K562 (cell line): ENCODE measurements at regions not wholly inside any gene's neighbourhood (a gene's known extent, or its start where the extent isn't known, plus 50 kb on each side); places are given as distances from the start of the nearest gene placed in this dataset.

Experiments
- ATAC-seq: fragments of 200-7000 bp; cut with Tn5 transposase; 3 replicates; pipeline ENCODE4 v1.9.1; 2020; ENCODE audit warnings: moderate library complexity
- BruUV-seq: library from RNA; stranded (reverse); fragments of 400-500 nt; replicated peaks from 2 replicates; lab custom pipeline; 2021; lab: Mats Ljungman, UMichigan
- CTCF ChIA-PET: fragments of 300-600 bp; formaldehyde crosslinking; extraction: SDS; loops from one replicate; lab custom pipeline; 2021; ENCODE audit warnings: low intra/inter-chr PET ratio; lab: Yijun Ruan, JAX
- POLR2A ChIA-PET: fragments of 300-600, 350-650 bp; sonication (Branson Sonifier 250); formaldehyde crosslinking; extraction: SDS; loops from one replicate; lab custom pipeline; 2021; ENCODE audit warnings: antibody characterized with exemption, inconsistent platforms; lab: Yijun Ruan, JAX
- DNase-seq, 4 experiments: peaks; one replicate each; pipeline versions ENCODE4 v3.0.0 to v3.0.0-alpha.2; 2011 to 2018; ENCODE audit warnings: low spot score in 3 of 4, mixed read lengths in 3 of 4; ENCODE audit errors: extremely low read depth in 1 of 4
- FAIRE-seq: peaks from 2 replicates; lab custom pipeline; 2011; peaks lifted over from hg19 to GRCh38; lab: Jason Lieb, UNC
- H2AFZ ChIP-seq: 2 replicates; pipeline ENCODE4 v1.6.0; 2011; ENCODE audit warnings: low read depth, low read length, control low read depth, inconsistent platforms
- H3K27ac ChIP-seq: fragments of 200-600 bp; 3 replicates; pipeline ENCODE4 v1.8.0; 2011; ENCODE audit warnings: low read depth, mild to moderate bottlenecking, control low read depth, inconsistent platforms, low read length, moderate library complexity, mixed read lengths; ENCODE audit errors: extremely low read depth
- H3K27me3 ChIP-seq, 2 experiments: fragments of 300-600 bp in 1 of 2; 2 replicates in 1 of 2; 3 replicates in 1 of 2; pipeline versions ENCODE4 v1.6.0 to v1.8.0; 2011; ENCODE audit warnings: inconsistent platforms in 2 of 2, low read length in 2 of 2, mild to moderate bottlenecking in 1 of 2, mixed read lengths in 1 of 2, moderate library complexity in 1 of 2; ENCODE audit not compliant: control insufficient read depth in 2 of 2, insufficient read depth in 2 of 2
- H3K36me3 ChIP-seq: fragments of 300-600 bp; 3 replicates; pipeline ENCODE4 v1.8.0; 2011; ENCODE audit warnings: mild to moderate bottlenecking, low read length, inconsistent platforms; ENCODE audit not compliant: control insufficient read depth, insufficient read depth
- H3K4me1 ChIP-seq, 2 experiments: fragments of 200-600 bp in 1 of 2; replicated peaks in 1 of 2; 2 replicates in 1 of 2; 3 replicates in 1 of 2; pipeline versions ENCODE4 v1.5.1 to v1.8.0; 2011; ENCODE audit warnings: inconsistent platforms in 2 of 2, low read length in 2 of 2, mild to moderate bottlenecking in 1 of 2, mixed read lengths in 1 of 2, moderate library complexity in 1 of 2; ENCODE audit not compliant: control insufficient read depth in 2 of 2, insufficient read depth in 2 of 2
- H3K4me2 ChIP-seq: 2 replicates; pipeline ENCODE4 v1.6.1; 2011; ENCODE audit warnings: low read length, control low read depth, inconsistent platforms, mixed read lengths; ENCODE audit not compliant: insufficient read depth
- H3K4me3 ChIP-seq: fragments of 200-600 bp; sonication (generic), shearing (Covaris generic); 2 replicates; pipeline ENCODE4 v1.5.1; 2016; ENCODE audit warnings: control low read depth, inconsistent platforms
- H3K79me2 ChIP-seq: fragments of 200-600 bp; 3 replicates; pipeline ENCODE4 v1.8.0; 2011; ENCODE audit warnings: low read length, inconsistent platforms; ENCODE audit not compliant: control insufficient read depth, insufficient read depth
- H3K9ac ChIP-seq, 2 experiments: 2 replicates each; pipeline versions ENCODE4 v1.6.0 to v1.6.1; 2011; ENCODE audit warnings: low read depth in 2 of 2, low read length in 2 of 2, control low read depth in 1 of 2, inconsistent platforms in 1 of 2, mild to moderate bottlenecking in 1 of 2, mixed read lengths in 1 of 2; ENCODE audit not compliant: insufficient read depth in 1 of 2
- H3K9me1 ChIP-seq: one replicate; pipeline ENCODE4 v1.6.0; 2011; ENCODE audit warnings: inconsistent platforms, mild to moderate bottlenecking, low read length, moderate library complexity; ENCODE audit not compliant: control insufficient read depth, insufficient read depth
- H3K9me3 ChIP-seq: replicated peaks from 2 replicates; pipeline ENCODE4 v1.5.1; 2011; ENCODE audit warnings: low read depth, low read length, inconsistent platforms; ENCODE audit not compliant: control insufficient read depth, insufficient read depth
- H4K20me1 ChIP-seq: replicated peaks from 2 replicates; pipeline ENCODE4 v1.6.1; 2011; ENCODE audit warnings: low read length, inconsistent platforms, mixed read lengths; ENCODE audit not compliant: control insufficient read depth, insufficient read depth
- ATF3 ChIP-seq, 2 experiments: fragments of 450-650 bp in 1 of 2; sonication (generic) in 1 of 2; formaldehyde crosslinking in 1 of 2; IDR thresholded peaks in 1 of 2; conservative IDR thresholded peaks in 1 of 2; 2 replicates each; pipeline versions ENCODE4 v1.6.1 to v1.8.1; 2016 to 2023; ENCODE audit warnings: mild to moderate bottlenecking in 2 of 2, moderate library complexity in 2 of 2, inconsistent platforms in 1 of 2, missing genetic modification reagents in 1 of 2
- HSF4 ChIP-seq: fragments of 250-450 bp; sonication (Bioruptor Pico); IDR thresholded peaks from 2 replicates; pipeline ENCODE4 v2.1.2; 2022; ENCODE audit warnings: mild to moderate bottlenecking, moderate library complexity, borderline replicate concordance
- IRF1 ChIP-seq: sonication (generic); formaldehyde crosslinking; IDR thresholded peaks from 2 replicates; pipeline ENCODE4 v1.8.0; 2022; ENCODE audit warnings: missing genetic modification reagents, mild to moderate bottlenecking, borderline replicate concordance
- MEF2A ChIP-seq: IDR thresholded peaks from 2 replicates; pipeline ENCODE4 v1.6.1; 2011; ENCODE audit warnings: low read depth, mild to moderate bottlenecking, low read length, moderate library complexity; ENCODE audit not compliant: control insufficient read depth
- MTF1 ChIP-seq: fragments of 250-450 bp; sonication (Bioruptor Pico); IDR thresholded peaks from 2 replicates; pipeline ENCODE4 v1.9.0; 2021; ENCODE audit warnings: moderate library complexity, mild to moderate bottlenecking, inconsistent platforms, borderline replicate concordance
- NFIC ChIP-seq: fragments of 450-650 bp; IDR thresholded peaks from 2 replicates; pipeline ENCODE4 v1.6.1; 2017; ENCODE audit warnings: mild to moderate bottlenecking, inconsistent platforms
- OTX1 ChIP-seq: fragments of 450-650 bp; formaldehyde crosslinking; IDR thresholded peaks from 2 replicates; pipeline ENCODE4 v1.4.0; 2022; ENCODE audit warnings: mild to moderate bottlenecking
- RBM17 ChIP-seq: fragments of 200-400 bp; formaldehyde crosslinking; IDR thresholded peaks from 2 replicates; pipeline ENCODE4 v1.6.1; 2017; ENCODE audit warnings: low read depth, mild to moderate bottlenecking, low read length, borderline replicate concordance
- SMAD4 ChIP-seq: fragments of 250-450 bp; sonication (Bioruptor Pico); conservative IDR thresholded peaks from 2 replicates; pipeline ENCODE4 v1.8.0; 2021; ENCODE audit warnings: inconsistent platforms, mild to moderate bottlenecking, moderate library complexity
- U2AF2 ChIP-seq: fragments of 200-400 bp; formaldehyde crosslinking; optimal IDR thresholded peaks from 2 replicates; pipeline ENCODE3; 2017; ENCODE audit warnings: low read depth, mild to moderate bottlenecking, low read length
- ZNF436 ChIP-seq: fragments of 250-450, 450-650 bp; sonication (Bioruptor Pico); formaldehyde crosslinking; IDR thresholded peaks from 2 replicates; pipeline ENCODE4 v1.7.0; 2020; ENCODE audit warnings: mild to moderate bottlenecking
- ZNF449 ChIP-seq: fragments of 250-450 bp; sonication (Bioruptor Pico); IDR thresholded peaks from 2 replicates; pipeline ENCODE4 v1.8.0; 2022; ENCODE audit warnings: moderate library complexity, mild to moderate bottlenecking, inconsistent platforms
- ZNF551 ChIP-seq: fragments of 250-450 bp; sonication (Bioruptor Pico); IDR thresholded peaks from 2 replicates; pipeline ENCODE4 v1.5.0; 2021; ENCODE audit warnings: mild to moderate bottlenecking, moderate library complexity
- ZNF778 ChIP-seq: fragments of 450-650 bp; formaldehyde crosslinking; IDR thresholded peaks from 2 replicates; pipeline ENCODE4 v1.4.0; 2020; ENCODE audit warnings: mild to moderate bottlenecking, moderate library complexity
- WGBS: fragments of 100-300 bp; shearing (Covaris generic); methylation state at CpG from one replicate; pipeline ENCODE4 v1.1.6; 2016; ENCODE audit warnings: low coverage, mixed read lengths; ENCODE audit not compliant: insufficient coverage; ENCODE audit errors: missing lambda C conversion rate; 5-methylcytosine and 5-hydroxymethylcytosine counted together
- in situ Hi-C: fragments of 300-500 bp; cut with MboI; formaldehyde crosslinking; loops from 4 replicates; pipeline ENCODE4 v1.15.0; 2018; ENCODE audit warnings: inconsistent platforms, mixed read lengths
- intact Hi-C: fragments of 100-400 bp; cut with micrococcal nuclease; formaldehyde crosslinking; loops from 2 replicates; pipeline ENCODE4 v1.14.2; 2022

GRCh38 chr4:156344397-156344796, 390.7 kb upstream of the CTSO start:
- intact Hi-C loops = no loop called here
- Histone ChIP-seq H3K9me1 (no peaks in the 10 kb centered on the region), H3K36me3 (no peaks in the 10 kb centered on the region), H3K4me1 (no peaks in the 10 kb centered on the region), H3K9ac (no peak overlapping the region), H3K27me3 (no peaks in the 10 kb centered on the region), H3K4me3 (no peak overlapping the region), H3K27ac (no peak overlapping the region), H3K9me3 (no peaks in the 10 kb centered on the region), H4K20me1 (no peaks in the 10 kb centered on the region), H3K79me2 (no peaks in the 10 kb centered on the region), H2AFZ (no peak overlapping the region), H3K4me2 (no peak overlapping the region)
- in situ Hi-C loops = no loop called here
- ATAC-seq (no peak), DNase-seq (no peak), FAIRE-seq (no peak)
- BruUV-seq = no TSS peak
- TF ChIP-seq NFIC (no peak), ZNF449 (no peak)
- ChIA-PET POLR2A (no interaction called here), CTCF (no interaction called here)
- WGBS = 0% methylated on average over 1 of the region's 1 CpG

GRCh38 chr4:156336511-156336910, 382.8 kb upstream of the CTSO start:
- intact Hi-C loops = no loop called here
- POLR2A ChIA-PET = interaction anchor here (0.6 kb wide), 1 partner anchor 11 kb away, joined by 3 read pairs; no protein-coding TSS in a partner anchor
- H3K4me2 ChIP-seq = no peak overlapping the region
- H2AFZ ChIP-seq = no peak overlapping the region
- no TSS peak for BruUV-seq
- no peak for ATAC-seq
- in situ Hi-C loops = no loop called here
- no peak for FAIRE-seq
- no peak for DNase-seq
- no peaks in the 10 kb centered on the region for H3K9me1 ChIP-seq
- no peak overlapping the region for H3K4me3 ChIP-seq
- H3K9me3 ChIP-seq = no peaks in the 10 kb centered on the region
- H3K79me2 ChIP-seq = no peaks in the 10 kb centered on the region
- H4K20me1 ChIP-seq = no peaks in the 10 kb centered on the region
- no peaks in the 10 kb centered on the region for H3K36me3 ChIP-seq
- CTCF ChIA-PET = no interaction called here
- WGBS = 0% methylated on average over 1 of the region's 1 CpG
- no peaks in the 10 kb centered on the region for H3K4me1 ChIP-seq
- no peaks in the 10 kb centered on the region for H3K27me3 ChIP-seq
- H3K9ac ChIP-seq = no peak overlapping the region
- no peak overlapping the region for H3K27ac ChIP-seq
- no peak for TF ChIP-seq IRF1 (CRISPR knock-in tag)
- TF ChIP-seq OTX1 = no peak
- TF ChIP-seq U2AF2 = no peak
- TF ChIP-seq SMAD4 (CRISPR knock-in tag) = no peak
- no peak for TF ChIP-seq HSF4 (CRISPR knock-in tag)
- TF ChIP-seq MTF1 (CRISPR knock-in tag) = no peak
- no peak for TF ChIP-seq ZNF778 (CRISPR knock-in tag)
- TF ChIP-seq RBM17 = no peak
- TF ChIP-seq ZNF551 (CRISPR knock-in tag) = no peak
- TF ChIP-seq ZNF436 (CRISPR knock-in tag) = no peak
- TF ChIP-seq MEF2A = no peak
- no peak for TF ChIP-seq ATF3 (IDR thresholded peaks at IDR 0.05)
- no peak for TF ChIP-seq ATF3 (CRISPR knock-in tag; conservative IDR thresholded peaks at IDR 0.05)
